ENCODE measurements at regions not wholly inside any gene's neighbourhood (a gene's known extent, or its start where the extent isn't known, plus 50 kb on each side); places are given as distances from the start of the nearest gene placed in this dataset.

- no peak for ATAC-seq
- intact Hi-C loops (cut with DNase I) = no loop called here
Measured at GRCh38 chr12:125256634-125256936, 191.3 kb downstream of the AACS start.

GRCh38 chr12:125259178-125259867 lies 194.1 kb downstream of the AACS start:
- intact Hi-C loops (cut with DNase I) = no loop called here

More at GRCh38 chr12:125256634-125256936, 191.3 kb downstream of the AACS start:
- no peak for DNase-seq

GRCh38 chr12:125262851-125263250 lies 197.6 kb downstream of the AACS start:
- no peak for DNase-seq

More at GRCh38 chr12:125259178-125259867, 194.1 kb downstream of the AACS start:
- no peak for DNase-seq
- ATAC-seq = no peak

DNA sequence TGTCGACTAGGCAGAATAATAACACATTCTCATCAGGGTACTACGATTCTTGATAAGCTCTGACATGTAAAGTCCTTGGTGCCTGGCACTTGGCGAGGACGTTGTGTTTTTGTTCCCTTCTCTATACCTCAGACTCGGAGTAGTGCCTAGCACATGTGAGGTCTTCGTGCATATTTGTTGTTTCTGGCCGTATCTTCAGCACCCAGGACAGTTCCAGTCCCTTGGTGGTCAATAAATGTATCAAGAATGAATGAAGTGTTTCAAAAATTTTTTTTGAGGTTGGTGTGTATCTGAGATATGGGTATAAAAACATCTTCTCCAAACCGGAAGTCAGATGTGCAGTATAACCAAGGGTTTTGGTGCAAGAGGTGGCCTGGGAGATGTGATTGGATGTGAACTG lies 198.2 kb downstream of the AACS start:
- ATAC-seq (no peak), DNase-seq (no peak)
- intact Hi-C loops (cut with DNase I) = no loop called here

More at GRCh38 chr12:125262851-125263250, 197.6 kb downstream of the AACS start:
- intact Hi-C loops (cut with DNase I) = no loop called here
- no peak for ATAC-seq

- intact Hi-C loops (cut with DNase I) = no loop called here
- no peak for DNase-seq
- no peak for ATAC-seq
Measured at GRCh38 chr12:125267114-125267513, 201.9 kb downstream of the AACS start.

DNA sequence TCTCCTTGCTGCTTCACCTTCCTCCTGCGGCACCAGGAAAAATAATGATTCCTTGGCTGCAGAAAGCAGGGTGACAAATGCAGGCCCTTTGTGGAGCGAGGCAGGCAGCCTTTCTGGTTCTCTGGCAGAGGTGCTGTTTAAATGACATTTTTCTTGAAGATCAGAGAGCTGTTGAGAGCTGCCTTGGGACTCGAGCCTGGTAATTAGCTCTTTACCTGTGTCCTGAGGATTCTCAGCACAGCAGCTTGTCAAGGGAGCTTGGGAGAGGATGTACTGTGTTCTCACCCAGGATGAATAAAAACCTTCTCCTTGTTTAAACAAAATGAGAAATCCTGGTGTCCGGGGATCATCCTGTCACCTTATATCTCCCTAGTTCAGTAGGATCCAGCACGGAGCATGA lies 204.0 kb downstream of the AACS start:
- ATAC-seq (no peak), DNase-seq (no peak)
- intact Hi-C loops (cut with DNase I) = no loop called here

DNA sequence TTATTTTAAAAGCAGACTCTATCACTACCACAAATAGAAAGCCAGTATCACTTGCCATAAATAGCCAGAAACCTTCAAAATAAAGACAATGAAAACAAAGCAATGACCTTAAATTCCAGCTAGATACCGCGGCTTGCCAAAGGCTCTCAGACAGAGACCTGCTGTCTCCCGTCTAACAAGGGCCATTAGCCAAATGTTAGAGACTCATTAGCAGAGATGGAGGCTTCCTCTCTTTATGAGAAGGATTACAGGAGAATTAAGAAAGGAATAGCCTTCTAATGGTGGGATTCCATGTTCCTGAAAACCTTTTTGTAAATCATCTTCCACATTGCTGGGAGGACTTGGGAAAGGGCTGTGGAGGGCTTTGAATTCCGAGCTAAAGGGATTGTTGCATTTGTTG lies 206.7 kb downstream of the AACS start:
- DNase-seq = no peak
- ATAC-seq = no peak
- intact Hi-C loops (cut with DNase I) = no loop called here

- no peak for DNase-seq
- no peak for ATAC-seq
- intact Hi-C loops (cut with DNase I) = no loop called here
Measured at GRCh38 chr12:125272383-125272933, 207.2 kb downstream of the AACS start.

DNA sequence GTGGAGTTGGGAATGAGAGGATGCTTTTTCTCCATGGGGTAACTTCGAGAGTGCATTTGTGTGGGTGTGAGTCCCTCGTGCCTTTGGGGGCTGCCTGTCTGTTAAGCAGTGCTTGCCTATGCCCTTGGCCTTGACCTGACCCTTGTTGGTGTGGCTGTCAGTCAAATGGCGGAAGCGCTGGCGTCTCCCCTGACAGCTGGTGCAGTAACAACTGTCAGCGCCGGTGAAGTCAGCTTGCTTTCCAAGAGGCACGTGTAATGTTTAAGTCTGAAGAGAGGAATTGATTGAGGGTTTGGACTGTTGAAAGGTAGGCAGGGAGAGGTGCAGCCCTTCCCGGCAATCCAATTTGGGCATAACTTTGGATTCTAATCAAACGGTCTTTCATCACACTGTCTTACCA lies 211.3 kb downstream of the AACS start:
- DNase-seq (no peak), ATAC-seq (no peak)
- intact Hi-C loops (cut with DNase I) = no loop called here

DNA sequence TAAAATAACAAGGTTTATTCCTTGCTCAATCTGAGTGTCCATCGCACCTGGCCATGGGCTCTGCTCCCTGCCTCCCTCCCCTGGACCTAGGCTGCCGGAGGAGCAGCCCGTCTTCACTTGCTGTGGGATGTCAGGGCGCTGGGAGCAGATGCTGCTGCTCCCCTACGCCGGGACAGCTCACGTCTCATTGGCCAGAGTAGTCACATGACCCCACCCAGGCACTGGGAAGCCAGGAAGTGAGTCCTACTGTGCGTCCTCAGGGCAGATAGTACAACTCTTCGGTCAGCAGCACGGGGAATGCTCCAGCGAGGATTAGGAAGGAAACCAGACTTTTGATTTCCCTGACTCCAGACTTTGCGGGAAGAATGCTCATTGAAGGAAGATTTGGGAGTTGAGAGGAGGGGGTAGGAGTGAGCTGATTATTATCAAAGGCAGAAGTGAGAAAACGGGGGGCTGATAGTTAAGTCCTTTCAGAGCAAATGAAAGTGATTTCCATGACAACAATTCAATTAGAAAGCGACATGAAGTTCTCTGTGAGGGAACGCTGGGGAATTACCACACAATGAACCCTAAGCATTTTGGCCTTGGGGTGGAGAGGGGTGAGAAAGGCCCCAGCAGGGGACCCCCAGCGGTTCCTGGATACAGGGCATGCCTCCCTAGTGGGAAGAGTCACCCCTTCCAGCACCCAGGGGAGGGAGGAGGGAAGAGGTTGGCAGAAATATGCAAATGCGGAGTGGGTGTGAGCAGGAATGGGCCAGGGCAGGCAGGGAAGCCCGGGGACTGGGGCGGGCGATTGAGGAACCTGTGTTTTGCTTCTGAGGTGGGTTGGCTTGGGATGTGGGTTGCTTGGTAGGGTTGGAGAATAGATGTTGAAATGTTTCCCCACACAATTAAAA lies 215.5 kb downstream of the AACS start:
- intact Hi-C loops (cut with DNase I) = no loop called here
- no peak for ATAC-seq
- DNase-seq = no peak

DNA sequence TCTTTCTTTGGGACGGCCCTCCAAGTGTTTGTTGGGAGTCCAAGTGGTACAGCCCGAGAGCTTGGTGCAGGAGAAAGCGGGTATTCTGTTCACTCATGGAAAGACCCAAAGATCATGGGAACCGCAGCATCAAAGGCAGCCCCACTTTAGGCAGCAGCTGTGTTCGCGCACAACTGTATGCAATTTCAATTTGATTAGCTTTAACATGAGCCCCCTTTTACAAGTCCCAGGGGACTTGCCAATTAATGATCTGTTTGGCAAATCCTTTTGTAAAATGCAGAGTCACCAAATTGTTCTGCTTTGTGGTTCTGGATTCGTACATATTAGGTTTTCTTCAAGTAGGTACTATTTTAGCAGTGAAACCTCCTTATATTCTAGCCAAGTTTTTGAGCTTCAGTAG lies 217.7 kb downstream of the AACS start:
- DNase-seq = no peak
- no peak for ATAC-seq
- intact Hi-C loops (cut with DNase I) = no loop called here

DNA sequence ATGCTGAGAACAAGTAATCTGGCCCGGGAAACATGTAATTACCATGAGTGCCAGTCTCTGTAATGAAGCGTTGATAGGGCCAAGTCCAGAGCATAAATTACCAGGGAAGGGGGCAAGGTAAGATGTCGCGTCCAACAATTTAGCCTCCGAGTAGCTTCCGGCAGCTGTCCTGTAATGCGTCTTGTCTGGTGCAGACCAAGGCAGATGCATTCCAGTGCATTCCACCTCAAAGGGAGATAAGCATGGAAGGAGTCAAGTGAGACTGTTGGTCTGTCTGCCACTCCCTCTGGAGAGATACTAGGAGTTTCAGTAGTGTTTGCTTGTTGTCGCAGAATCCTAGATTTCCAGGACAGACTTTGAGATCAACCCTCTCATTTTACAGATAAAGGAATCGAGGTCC lies 218.3 kb downstream of the AACS start:
- no peak for ATAC-seq
- intact Hi-C loops (cut with DNase I) = no loop called here

DNA sequence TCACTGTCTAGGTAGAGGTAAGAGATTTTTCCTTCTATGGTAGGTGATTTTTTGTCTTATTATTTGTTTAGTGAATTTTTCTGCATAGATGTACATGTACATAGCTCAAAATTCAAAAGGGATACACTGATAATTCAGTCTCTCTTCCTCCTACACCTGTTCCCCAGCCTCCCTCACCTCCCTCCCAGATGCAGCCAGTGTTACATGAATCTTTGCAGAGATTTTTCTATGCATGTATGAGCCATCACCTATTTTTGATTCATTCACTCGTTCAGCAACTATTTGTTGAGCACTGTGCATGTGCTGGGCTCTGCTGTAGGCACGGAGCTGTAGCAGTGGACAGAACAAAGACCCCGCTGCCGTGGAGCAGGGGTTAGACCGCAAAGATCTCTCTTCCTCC lies 218.9 kb downstream of the AACS start:
- intact Hi-C loops (cut with DNase I) = no loop called here
- DNase-seq (no peak), ATAC-seq (no peak)

More for the DNA sequence above, 218.3 kb downstream of the AACS start:
- DNase-seq = no peak

GRCh38 chr12:125284945-125285685 lies 219.9 kb downstream of the AACS start:
- intact Hi-C loops (cut with DNase I) = no loop called here
- DNase-seq = no peak
- ATAC-seq = no peak

GRCh38 chr12:125286005-125286727 lies 220.9 kb downstream of the AACS start:
- DNase-seq (no peak), ATAC-seq (no peak)
- intact Hi-C loops (cut with DNase I) = no loop called here

GRCh38 chr12:125287155-125287847 lies 222.1 kb downstream of the AACS start:
- ATAC-seq = no peak
- intact Hi-C loops (cut with DNase I) = no loop called here
- no peak for DNase-seq

DNA sequence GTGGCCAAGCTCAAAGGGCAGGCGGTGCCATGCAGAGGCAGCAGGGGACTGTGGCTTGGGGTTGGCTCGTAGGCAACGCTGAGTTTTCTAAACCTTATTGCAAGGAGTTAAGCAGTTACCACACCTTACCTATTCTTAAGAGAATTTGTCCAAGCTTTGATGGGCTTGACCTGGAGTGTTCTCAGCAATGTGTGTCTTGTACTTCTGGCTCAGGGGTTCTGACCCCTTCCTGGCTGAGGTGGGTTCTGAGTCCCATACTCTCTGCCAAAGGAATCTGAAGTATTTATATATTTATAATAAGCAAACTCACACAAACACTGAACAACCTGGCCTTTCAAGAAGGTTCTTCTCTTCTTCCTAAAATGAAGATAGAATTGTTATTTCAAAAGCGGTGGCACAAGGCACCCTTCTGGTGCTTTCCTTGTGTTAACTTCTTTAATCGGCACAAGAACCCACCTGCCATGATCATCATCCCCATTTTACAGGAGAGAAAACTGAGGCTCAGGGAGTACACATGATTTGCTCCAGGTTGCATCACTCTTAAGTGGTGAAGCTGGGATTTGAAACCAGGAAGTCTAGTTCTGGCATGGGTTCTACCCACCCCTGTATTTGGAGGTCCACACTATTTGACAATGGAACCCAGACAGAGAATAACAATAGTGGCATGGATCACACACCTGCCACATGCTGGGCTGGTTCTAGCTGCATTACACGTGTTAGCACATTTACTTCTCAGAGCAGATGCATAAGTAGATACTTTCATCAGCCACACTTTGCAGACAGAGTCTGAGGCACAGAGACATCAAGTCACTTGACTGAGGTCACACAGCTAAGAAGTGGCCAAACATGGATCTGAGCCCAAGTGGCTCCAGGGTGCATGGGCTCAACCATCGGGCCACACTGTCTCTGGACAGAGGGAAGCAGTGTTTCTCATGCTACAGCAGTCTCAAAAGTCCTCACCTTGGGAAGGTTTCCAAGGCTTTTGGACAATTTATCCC lies 224.0 kb downstream of the AACS start:
- ATAC-seq (no peak), DNase-seq (no peak)
- intact Hi-C loops (cut with DNase I) = no loop called here
